Right lobe of liver (tissue), 6 donors: ENCODE measurements at regions not wholly inside any gene's neighbourhood (a gene's known extent, or its start where the extent isn't known, plus 50 kb on each side); places are given as distances from the start of the nearest gene placed in this dataset.
A peak's percentile ranks its signal among the peaks of the same experiment; 100 is the strongest.

ENCODE experiments used
- ATAC-seq, 4 donors: fragments of 200-7000 bp; cut with Tn5 transposase; one replicate each; pipeline ENCODE4 v1.9.1; 2020; ENCODE audit warnings: mild to moderate bottlenecking in 4 of 4, moderate library complexity in 4 of 4
- DNase-seq, 3 donors: peaks; one replicate each; pipeline ENCODE4 v3.0.0-alpha.2; 2020
- H3K27ac ChIP-seq, 3 donors: fragments of 200-600 bp; one replicate each; pipeline ENCODE4 v1.8.0; 2022
- H3K27me3 ChIP-seq, 2 donors: fragments of 200-600 bp; one replicate each; pipeline ENCODE4 v1.8.0; 2022
- H3K36me3 ChIP-seq, 4 donors: fragments of 200-600 bp; sonication (generic) in 1 of 4; one replicate each; pipeline versions ENCODE4 v1.5.1 to v1.8.0; 2017 to 2022; ENCODE audit warnings: control low read depth in 1 of 4
- H3K4me1 ChIP-seq, 4 donors: fragments of 200-600 bp; sonication (generic) in 1 of 4; one replicate each; pipeline versions ENCODE4 v1.5.1 to v1.8.0; 2017 to 2022; ENCODE audit warnings: control low read depth in 1 of 4
- H3K4me3 ChIP-seq, 3 donors: fragments of 200-600 bp; one replicate each; pipeline ENCODE4 v1.8.0; 2022
- H3K9me3 ChIP-seq, 4 donors: fragments of 200-600 bp; sonication (generic) in 1 of 4; one replicate each; pipeline versions ENCODE4 v1.5.1 to v1.8.0; 2017 to 2022; ENCODE audit warnings: control low read depth in 1 of 4
- POLR2A ChIP-seq: fragments of 450-650 bp; IDR thresholded peaks from one replicate; pipeline ENCODE4 v1.6.1; 2017; ENCODE audit warnings: antibody characterized with exemption, mild to moderate bottlenecking
- WGBS: methylation state at CpG from one replicate; pipeline ENCODE4 v1.1.6; 2018; ENCODE audit warnings: low coverage, low lambda C conversion rate; ENCODE audit not compliant: insufficient coverage; ENCODE audit errors: missing lambda C conversion rate; 5-methylcytosine and 5-hydroxymethylcytosine counted together
- intact Hi-C, 2 donors: fragments of 100-400 bp; cut with DNase I; formaldehyde crosslinking; loops; one replicate each; pipeline versions ENCODE4 v1.11.2 to v1.14.1; 2022
- TF ChIP-seq, protein P1 (sequence below), 4 donors: fragments of 200-600 bp in 3 of 4; fragments of 450-650 bp in 1 of 4; IDR thresholded peaks; one replicate each; pipeline versions ENCODE4 v1.5.1 to v1.8.0; 2016 to 2022; ENCODE audit warnings: antibody characterized with exemption in 4 of 4, mild to moderate bottlenecking in 2 of 4
- donor health status: DM: no; HTN: yes; CAD: no.
- donor health status: DM: no; HTN: no; CAD: no.
- donor health status: DM: no; HTN: no; CAD: no.
- donor health status: DM: no; HTN: yes; CAD: no.
- donor health status: DM: no; HTN: yes; CAD: no.

DNA sequence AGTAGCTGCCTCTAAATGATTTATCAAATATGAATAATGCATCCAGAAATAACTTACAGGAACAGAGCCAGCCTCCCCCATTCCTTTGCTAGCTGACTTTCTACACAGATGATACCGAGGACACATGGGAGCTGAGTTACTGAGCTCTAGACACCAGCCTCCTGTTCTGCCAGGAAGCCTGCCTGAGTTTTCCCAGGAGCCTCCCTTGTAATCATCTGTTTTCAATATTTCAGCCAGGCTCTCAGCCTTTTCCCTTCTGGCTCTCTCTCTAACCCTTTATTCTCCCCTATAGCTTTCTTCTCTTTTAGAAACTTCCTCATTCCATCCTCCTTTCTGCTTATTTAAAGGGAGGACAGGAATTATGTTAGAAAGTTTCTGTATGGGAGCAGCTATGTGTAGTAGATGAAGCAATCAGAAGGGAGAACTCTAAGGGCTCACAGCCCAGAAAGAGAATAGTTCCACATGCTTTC is 911.6 kb downstream of the TDRD15 start:
- no peak overlapping the region for H3K4me3 ChIP-seq
- no peaks in the 10 kb centered on the region for H3K36me3 ChIP-seq
- H3K4me1 ChIP-seq, result no peaks in the 10 kb centered on the region
- H3K27me3 ChIP-seq, result no peaks in the 10 kb centered on the region
- DNase-seq, result no peak
- intact Hi-C loops, result no loop called here
- TF ChIP-seq, protein P1, sequence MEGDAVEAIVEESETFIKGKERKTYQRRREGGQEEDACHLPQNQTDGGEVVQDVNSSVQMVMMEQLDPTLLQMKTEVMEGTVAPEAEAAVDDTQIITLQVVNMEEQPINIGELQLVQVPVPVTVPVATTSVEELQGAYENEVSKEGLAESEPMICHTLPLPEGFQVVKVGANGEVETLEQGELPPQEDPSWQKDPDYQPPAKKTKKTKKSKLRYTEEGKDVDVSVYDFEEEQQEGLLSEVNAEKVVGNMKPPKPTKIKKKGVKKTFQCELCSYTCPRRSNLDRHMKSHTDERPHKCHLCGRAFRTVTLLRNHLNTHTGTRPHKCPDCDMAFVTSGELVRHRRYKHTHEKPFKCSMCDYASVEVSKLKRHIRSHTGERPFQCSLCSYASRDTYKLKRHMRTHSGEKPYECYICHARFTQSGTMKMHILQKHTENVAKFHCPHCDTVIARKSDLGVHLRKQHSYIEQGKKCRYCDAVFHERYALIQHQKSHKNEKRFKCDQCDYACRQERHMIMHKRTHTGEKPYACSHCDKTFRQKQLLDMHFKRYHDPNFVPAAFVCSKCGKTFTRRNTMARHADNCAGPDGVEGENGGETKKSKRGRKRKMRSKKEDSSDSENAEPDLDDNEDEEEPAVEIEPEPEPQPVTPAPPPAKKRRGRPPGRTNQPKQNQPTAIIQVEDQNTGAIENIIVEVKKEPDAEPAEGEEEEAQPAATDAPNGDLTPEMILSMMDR (IDR thresholded peaks at IDR 0.05), result no peak
- TF ChIP-seq POLR2A, result no peak
- no peak overlapping the region for H3K27ac ChIP-seq
- no peaks in the 10 kb centered on the region for H3K9me3 ChIP-seq
- 60% methylated on average over 1 of the region's 1 CpG for WGBS
- no peak for ATAC-seq

DNA sequence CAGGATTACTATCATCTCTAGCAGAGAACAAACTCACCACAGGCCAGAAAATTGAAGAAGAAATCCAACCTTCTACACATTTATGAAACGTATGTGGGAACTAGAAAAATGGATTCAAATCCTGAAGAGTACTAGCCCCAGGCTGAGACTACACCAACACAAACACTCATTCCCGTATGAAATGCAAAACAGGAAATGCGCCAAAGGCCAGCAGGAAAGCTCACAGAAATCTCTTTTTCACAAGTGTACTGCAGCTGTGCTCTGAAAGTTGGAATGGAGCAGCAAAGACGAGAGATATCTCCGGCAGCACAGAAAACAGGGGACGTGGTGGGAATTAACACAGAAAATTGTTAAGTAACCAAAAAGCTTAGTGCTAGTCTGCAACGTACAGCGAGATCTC is 913.5 kb downstream of the TDRD15 start:
- no peaks in the 10 kb centered on the region for H3K4me1 ChIP-seq
- ATAC-seq, result no peak
- 55% methylated on average over 8 of the region's 8 CpGs for WGBS
- no peak overlapping the region for H3K27ac ChIP-seq
- no peak for TF ChIP-seq POLR2A
- TF ChIP-seq, protein P1 (IDR thresholded peaks at IDR 0.05), result no peak
- DNase-seq, result no peak
- H3K4me3 ChIP-seq, result no peak overlapping the region
- intact Hi-C loops, result no loop called here
- no peaks in the 10 kb centered on the region for H3K27me3 ChIP-seq
- H3K36me3 ChIP-seq, result no peaks in the 10 kb centered on the region
- no peaks in the 10 kb centered on the region for H3K9me3 ChIP-seq

GRCh38 chr2:22043784-22044183 is 920.0 kb downstream of the TDRD15 start:
- no peak for ATAC-seq
- intact Hi-C loops, result no loop called here
- TF ChIP-seq POLR2A, result no peak
- TF ChIP-seq, protein P1 (IDR thresholded peaks at IDR 0.05), result no peak
- Histone ChIP-seq H3K27me3 (no peaks in the 10 kb centered on the region), H3K9me3 (no peaks in the 10 kb centered on the region), H3K36me3 (no peaks in the 10 kb centered on the region), H3K4me3 (no peak overlapping the region), H3K4me1 (no peaks in the 10 kb centered on the region), H3K27ac (no peak overlapping the region)
- no peak for DNase-seq

- DNase-seq, result peak in 1 of 3 donors; percentile 66
- peaks cover 0 to 10% (median 0%) of the 10 kb centered on the region in 4 donors for H3K4me1 ChIP-seq
- intact Hi-C loops, result no loop called here
- no peaks in the 10 kb centered on the region for H3K36me3 ChIP-seq
- no peaks in the 10 kb centered on the region for H3K27me3 ChIP-seq
- ATAC-seq, result peak; percentile 98 to 99 (median 98)
- no peaks in the 10 kb centered on the region for H3K9me3 ChIP-seq
- no peak for TF ChIP-seq POLR2A
- TF ChIP-seq, protein P1 (IDR thresholded peaks at IDR 0.05), result no peak
- WGBS, result 20% methylated on average over 4 of the region's 4 CpGs
- peak overlapping the region; percentile 57 to 78 (median 76) for H3K27ac ChIP-seq
- no peak overlapping the region for H3K4me3 ChIP-seq
Measured at GRCh38 chr2:22055784-22056620, 932.2 kb downstream of the TDRD15 start.
